Stimulated activated CD4-positive, alpha-beta T cell treated with anti-CD3 and anti-CD28 coated beads, Interleukin-1b, Interleukin-23, amount 100 ng/mL, for 1 hour (primary cell): ENCODE measurements at regions not wholly inside any gene's neighbourhood (a gene's known extent, or its start where the extent isn't known, plus 50 kb on each side); places are given as distances from the start of the nearest gene placed in this dataset.
"Not testable (repeated sequence)": the region's sequence is repeated elsewhere in the genome, so short reads cannot be mapped to it uniquely, and the experiment has no call there.

Experiments
- DNase-seq, 2 donors: peaks; one replicate each; pipeline ENCODE4 v3.0.0-alpha.2; 2020; ENCODE audit warnings: low read depth in 2 of 2

- no peak for DNase-seq
Observed at GRCh38 chr3:15989419-15989818, 185.1 kb upstream of the GALNT15 start.

GRCh38 chr3:15993660-15994059 lies 180.8 kb upstream of the GALNT15 start:
- not testable (repeated sequence) for DNase-seq

GRCh38 chr3:15996496-15996895 lies 178.0 kb upstream of the GALNT15 start:
- not testable (repeated sequence) for DNase-seq

GRCh38 chr3:15997274-15997943 lies 177.1 kb upstream of the GALNT15 start:
- no peak for DNase-seq

- DNase-seq, result no peak
Observed at GRCh38 chr3:15998911-15999310, 175.6 kb upstream of the GALNT15 start.

- DNase-seq, result no peak
Observed at GRCh38 chr3:16004812-16005211, 169.7 kb upstream of the GALNT15 start.

- DNase-seq, result no peak
Observed at GRCh38 chr3:16011376-16011775, 163.1 kb upstream of the GALNT15 start.

GRCh38 chr3:16012086-16012485 lies 162.4 kb upstream of the GALNT15 start:
- no peak for DNase-seq

GRCh38 chr3:16013568-16013967 lies 160.9 kb upstream of the GALNT15 start:
- DNase-seq, result no peak

- DNase-seq, result not testable (repeated sequence)
Observed at GRCh38 chr3:16021801-16022200, 152.7 kb upstream of the GALNT15 start.

GRCh38 chr3:16023881-16024280 lies 150.6 kb upstream of the GALNT15 start:
- not testable (repeated sequence) for DNase-seq

GRCh38 chr3:16024548-16024947 lies 149.9 kb upstream of the GALNT15 start:
- no peak for DNase-seq

GRCh38 chr3:16026753-16027152 lies 147.7 kb upstream of the GALNT15 start:
- DNase-seq, result no peak

- no peak for DNase-seq
Observed at GRCh38 chr3:16028604-16029003, 145.9 kb upstream of the GALNT15 start.

- DNase-seq, result no peak
Observed at GRCh38 chr3:16030342-16030741, 144.1 kb upstream of the GALNT15 start.

- no peak for DNase-seq
Observed at GRCh38 chr3:16031434-16031833, 143.0 kb upstream of the GALNT15 start.

- DNase-seq, result no peak
Observed at GRCh38 chr3:16033889-16034687, 140.4 kb upstream of the GALNT15 start.

GRCh38 chr3:16040991-16041390 lies 133.5 kb upstream of the GALNT15 start:
- DNase-seq, result no peak

- peak in 1 of 2 donors; percentile 4 for DNase-seq
Observed at GRCh38 chr3:16048435-16049318, 125.8 kb upstream of the GALNT15 start.

GRCh38 chr3:16050641-16051467 lies 123.6 kb upstream of the GALNT15 start:
- no peak for DNase-seq

- DNase-seq, result no peak
Observed at GRCh38 chr3:16051691-16052090, 122.8 kb upstream of the GALNT15 start.
